Peyer's patch (tissue), 4 donors: ENCODE measurements at regions not wholly inside any gene's neighbourhood (a gene's known extent, or its start where the extent isn't known, plus 50 kb on each side); places are given as distances from the start of the nearest gene placed in this dataset.

Experiments used
- CTCF ChIP-seq, 6 experiments: fragments of 450-650 bp in 4 of 6; fragments of 200-600 bp in 2 of 6; sonication (generic) in 1 of 6; IDR thresholded peaks; one replicate each; pipeline ENCODE4 v1.5.1; 2017 to 2019; ENCODE audit warnings: antibody characterized with exemption in 6 of 6, mild to moderate bottlenecking in 3 of 6, moderate library complexity in 1 of 6
- POLR2A ChIP-seq, 2 donors: fragments of 450-650 bp; IDR thresholded peaks; one replicate each; pipeline ENCODE4 v1.5.1; 2017; ENCODE audit warnings: antibody characterized with exemption in 2 of 2, mild to moderate bottlenecking in 2 of 2, moderate library complexity in 2 of 2

- TF ChIP-seq POLR2A (IDR thresholded peaks at IDR 0.05) (no peak), CTCF (IDR thresholded peaks at IDR 0.05) (no peak)
Measured at GRCh38 chr2:10196948-10197696, 74.6 kb downstream of the RRM2 start.
